ENCODE measurements at regions not wholly inside any gene's neighbourhood (a gene's known extent, or its start where the extent isn't known, plus 50 kb on each side); places are given as distances from the start of the nearest gene placed in this dataset.
"Not testable (repeated sequence)": the region's sequence is repeated elsewhere in the genome, so short reads cannot be mapped to it uniquely, and the experiment has no call there.

DNA sequence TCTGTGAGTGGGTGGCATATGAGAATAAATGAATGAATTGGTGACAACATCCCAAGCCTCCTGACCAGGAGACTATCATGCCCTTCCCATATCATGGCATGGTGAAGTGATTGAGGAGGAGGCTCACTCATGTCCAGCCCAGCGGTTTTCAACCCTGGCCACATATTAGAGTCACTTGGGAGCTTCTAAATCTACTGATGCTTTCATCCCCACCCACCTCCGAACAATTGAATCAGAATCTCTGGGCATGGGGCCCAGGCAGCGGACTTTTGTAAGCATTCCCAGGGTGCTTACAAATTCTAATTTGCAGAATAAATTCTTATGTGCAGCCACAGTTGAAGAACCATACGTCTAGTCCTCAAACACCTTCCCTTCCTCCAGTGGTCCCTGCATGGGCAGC is 81.7 kb upstream of the SEC11C start:
- no peak for DNase-seq (ENCODE audit: low read depth in 2 of 2)

DNA sequence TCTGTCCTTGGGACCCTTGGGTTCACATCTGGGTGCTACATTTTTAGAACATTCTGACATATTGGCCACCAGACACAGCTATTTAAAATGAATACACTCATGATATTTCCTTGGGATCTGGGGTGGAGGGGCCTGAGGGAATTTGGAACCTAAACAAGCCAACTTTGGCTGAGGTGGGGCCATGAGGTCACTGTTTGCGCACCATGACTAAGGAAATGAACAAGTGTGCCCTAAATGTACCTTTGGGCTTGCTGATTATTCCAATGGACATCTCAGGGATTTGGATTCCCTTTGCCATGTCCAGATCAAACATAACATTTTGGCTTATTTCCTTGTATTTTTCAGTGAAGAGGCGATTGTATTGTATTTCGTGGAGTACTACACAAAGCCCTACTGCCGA is 80.5 kb upstream of the SEC11C start:
- DNase-seq (ENCODE audit: low read depth in 2 of 2): no peak

DNA sequence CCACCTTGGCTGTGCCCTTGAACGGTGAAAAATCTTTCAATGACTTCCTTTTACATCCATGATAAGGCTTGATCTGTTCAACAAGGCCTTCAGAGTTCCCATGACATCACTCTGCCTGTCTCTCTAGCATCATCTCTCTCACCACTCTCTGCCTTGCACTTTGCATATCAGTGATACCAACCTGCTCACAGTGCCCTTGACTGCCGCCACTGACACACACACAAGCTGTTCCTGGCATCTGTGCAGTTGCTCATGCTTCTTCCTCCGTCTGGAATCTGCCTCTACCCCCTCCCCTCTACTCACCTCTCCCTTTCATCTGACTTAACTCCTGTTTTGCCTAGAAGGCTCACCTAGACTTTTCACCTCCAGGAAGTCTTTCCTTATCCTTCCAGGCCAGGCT is 79.1 kb upstream of the SEC11C start:
- DNase-seq (ENCODE audit: low read depth in 2 of 2): no peak

DNA sequence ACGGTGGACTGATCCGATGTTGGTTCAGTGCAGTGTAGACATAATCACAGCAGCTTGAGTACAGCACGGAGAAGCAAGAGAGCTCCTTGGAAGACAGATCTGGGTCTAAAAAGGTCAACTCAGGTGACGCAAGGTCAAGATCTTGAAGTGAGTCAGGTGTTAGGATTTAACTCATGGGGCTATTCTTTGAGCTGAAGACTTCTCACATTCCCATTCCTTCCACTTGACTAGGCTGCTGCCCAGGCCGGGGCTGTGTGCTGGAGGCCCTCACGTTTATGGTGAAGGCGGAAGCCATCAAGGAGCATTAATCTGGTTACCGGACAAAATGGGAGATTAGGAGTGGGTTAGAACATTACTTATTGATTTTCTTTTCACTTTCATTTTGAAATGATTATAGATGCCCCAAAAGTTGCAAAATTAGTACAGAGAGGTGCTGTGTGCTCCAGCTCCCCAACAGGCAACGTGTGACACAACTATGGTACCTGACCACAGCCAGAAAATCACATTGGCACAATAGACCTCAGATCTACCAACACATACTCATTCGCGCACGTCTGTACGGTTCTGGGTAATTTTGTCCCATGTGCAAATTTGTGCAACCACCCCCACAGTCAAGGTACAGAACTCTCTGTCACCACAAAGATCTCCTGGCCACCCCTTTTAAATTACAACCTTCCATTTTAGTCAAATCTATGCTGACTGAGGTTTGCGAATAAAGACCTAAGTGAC is 77.6 kb upstream of the SEC11C start:
- no peak for DNase-seq (ENCODE audit: low read depth in 2 of 2)

DNA sequence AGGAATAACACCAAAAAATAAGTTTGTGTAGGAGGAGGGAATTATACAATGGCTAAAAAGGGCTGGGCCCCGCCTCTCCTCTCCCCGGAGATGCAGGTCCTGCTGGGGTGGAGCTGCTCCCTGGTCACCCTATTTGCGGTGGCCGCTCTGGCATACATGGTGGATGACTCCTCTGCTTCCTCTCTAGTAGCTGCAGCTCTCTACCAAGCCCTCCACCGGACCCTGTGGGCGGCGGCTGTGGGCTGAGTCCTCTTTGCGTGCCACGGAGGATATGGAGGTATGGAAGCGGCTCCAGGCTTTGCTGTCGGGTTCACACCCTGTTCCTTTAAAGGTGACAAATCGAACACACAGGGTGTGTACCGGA is 77.1 kb upstream of the SEC11C start:
- DNase-seq (ENCODE audit: low read depth in 2 of 2): no peak

GRCh38 chr18:59063300-59063906 is 76.3 kb upstream of the SEC11C start:
- DNase-seq (ENCODE audit: low read depth in 2 of 2): no peak

DNA sequence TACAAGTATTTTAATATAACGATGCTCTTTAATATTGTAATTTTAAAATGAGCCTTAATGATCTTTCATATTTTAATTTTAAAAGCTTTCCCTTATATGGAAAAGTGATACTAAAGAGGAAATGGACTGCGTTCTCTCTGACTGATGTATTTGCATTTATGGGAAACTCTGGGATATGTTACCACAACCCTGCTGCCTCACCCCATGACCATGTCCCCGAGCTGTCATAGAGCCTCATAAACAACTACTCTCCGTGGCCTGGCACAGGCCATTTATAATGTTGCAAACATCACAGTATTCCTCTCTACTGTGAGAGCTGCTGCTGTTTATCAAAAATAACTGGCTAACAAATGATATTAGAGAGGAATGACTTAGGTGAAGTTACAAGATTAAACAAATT is 75.8 kb upstream of the SEC11C start:
- DNase-seq (ENCODE audit: low read depth in 2 of 2): no peak

GRCh38 chr18:59065684-59066083 is 74.0 kb upstream of the SEC11C start:
- DNase-seq (ENCODE audit: low read depth in 2 of 2): no peak

DNA sequence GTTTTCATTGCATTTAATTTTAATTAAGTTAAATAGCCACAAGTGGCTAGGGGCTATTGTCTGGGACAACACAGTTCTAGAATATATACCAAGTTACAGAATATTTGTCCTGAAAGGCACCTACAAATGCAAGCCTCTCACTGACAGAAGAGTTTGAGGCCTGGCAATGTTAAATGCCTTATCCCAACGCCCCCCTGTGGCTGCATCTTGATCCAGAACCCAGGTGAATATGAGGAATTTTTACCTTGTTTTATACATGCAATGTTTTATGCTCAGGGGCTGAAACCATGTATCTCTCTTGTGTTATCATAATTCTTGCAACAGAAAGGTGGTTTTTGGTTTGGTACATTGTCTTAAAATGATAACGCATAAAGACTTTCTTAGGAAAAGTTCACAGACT is 71.8 kb upstream of the SEC11C start:
- DNase-seq (ENCODE audit: low read depth in 2 of 2): no peak

DNA sequence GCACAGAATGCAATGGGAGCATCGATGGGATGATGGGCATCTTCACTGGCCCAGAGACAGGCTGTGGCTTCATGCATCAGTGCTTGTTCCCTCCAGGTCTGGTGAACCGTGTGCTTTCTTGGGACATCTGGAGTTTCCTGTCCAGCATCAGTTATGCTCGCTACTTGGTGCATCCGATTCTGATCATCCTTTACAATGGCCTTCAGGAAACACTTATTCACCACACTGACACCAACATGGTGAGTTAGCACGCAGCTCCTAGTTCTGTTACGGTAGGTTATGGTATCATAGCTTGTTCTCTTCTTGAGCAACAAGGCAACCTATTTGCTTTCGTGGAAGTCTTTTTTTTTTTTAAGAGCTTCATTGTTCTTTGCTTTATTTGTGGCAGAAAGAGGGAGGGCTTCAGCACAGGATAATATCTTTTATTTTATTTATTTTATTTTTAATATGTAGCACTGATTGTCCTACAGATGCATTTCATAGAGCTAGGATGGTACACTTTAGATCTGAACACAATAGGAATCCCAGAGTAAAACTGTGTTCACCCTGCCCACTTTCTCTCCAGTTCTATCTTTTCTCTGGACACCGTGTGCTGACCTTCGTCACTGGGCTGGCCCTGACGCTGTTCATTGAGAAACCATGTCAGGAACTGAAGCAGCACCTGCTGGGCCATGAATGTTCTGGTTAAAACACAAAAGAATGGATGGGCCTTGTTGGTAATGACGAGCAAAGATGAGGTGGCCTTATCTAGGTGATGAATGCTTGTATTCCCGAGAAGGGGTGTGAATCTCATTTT is 71.2 kb upstream of the SEC11C start:
- DNase-seq (ENCODE audit: low read depth in 2 of 2): no peak

GRCh38 chr18:59070181-59070912 is 69.3 kb upstream of the SEC11C start:
- peak; percentile 41 to 56 for DNase-seq (ENCODE audit: low read depth in 2 of 2)

DNA sequence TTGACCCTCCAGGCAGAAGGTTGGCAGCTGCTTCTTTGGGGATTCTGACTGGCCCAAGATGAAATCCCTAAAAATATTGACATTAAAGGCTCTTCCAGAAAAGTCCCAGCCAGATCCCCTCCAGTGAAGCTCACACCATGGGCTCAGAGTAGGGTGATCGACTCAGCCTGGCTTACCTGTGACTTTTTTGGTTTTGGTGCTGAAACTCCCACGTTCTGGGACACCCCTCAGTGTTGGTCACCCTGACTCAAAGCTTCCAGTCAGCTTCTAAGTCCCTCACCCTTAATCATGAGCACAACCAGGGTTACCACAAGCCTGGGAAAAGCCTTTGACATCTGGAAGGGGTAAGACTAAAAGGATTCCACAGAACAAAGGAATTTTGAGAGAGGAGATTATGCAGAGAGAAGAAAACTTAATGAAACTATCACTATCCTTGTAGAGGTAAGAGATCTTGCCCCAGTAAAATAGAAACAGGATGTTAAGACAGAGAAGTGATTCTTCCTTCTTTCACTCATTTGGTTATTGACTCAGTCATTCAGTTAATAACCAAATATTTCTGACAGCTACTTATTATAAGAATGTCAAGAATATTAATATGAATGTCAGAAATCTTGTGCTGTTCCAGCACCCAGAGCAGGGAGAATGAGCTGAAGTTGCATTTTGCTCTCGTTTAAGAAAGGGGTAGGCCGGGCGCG is 66.8 kb upstream of the SEC11C start:
- DNase-seq (ENCODE audit: low read depth in 2 of 2): no peak

GRCh38 chr18:59075923-59076322 is 63.8 kb upstream of the SEC11C start:
- no peak for DNase-seq (ENCODE audit: low read depth in 2 of 2)

- no peak for DNase-seq (ENCODE audit: low read depth in 2 of 2)
Observed at GRCh38 chr18:59079264-59079663, 60.4 kb upstream of the SEC11C start.

- not testable (repeated sequence) for DNase-seq (ENCODE audit: low read depth in 2 of 2)
Observed at GRCh38 chr18:59079687-59080501, 59.8 kb upstream of the SEC11C start.

DNA sequence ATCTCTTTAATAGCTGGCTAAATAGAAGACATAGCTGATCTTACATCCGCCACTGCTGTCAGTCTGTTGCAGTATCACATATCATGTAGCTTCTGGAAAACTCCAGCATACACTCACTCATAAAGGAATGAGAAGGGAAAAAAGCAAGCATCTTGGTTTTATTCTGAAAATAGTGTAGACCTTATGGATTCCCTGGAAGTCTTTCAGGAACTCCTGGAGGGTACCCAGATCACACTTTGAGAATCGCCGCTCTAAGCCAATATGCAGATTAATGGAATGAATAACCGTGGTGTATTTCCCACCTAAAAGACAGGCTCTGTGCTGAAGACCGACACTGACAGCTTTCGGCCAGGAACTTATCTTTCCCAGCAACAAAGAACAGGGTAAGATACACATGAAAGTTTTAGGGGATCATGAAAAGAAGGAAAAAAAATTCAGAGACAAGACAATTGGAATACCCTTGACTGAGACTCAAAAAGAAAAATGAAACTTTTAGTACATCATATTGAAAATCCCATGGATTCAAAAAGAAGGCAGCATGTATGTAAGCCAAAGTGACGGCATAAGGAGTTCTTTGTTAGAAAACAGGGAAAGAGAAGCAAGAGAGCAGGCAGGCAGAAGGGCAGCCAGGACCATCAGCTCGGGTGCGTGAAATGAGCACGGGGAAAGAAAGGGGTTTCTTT is 56.4 kb upstream of the SEC11C start:
- no peak for DNase-seq (ENCODE audit: low read depth in 2 of 2)

GRCh38 chr18:59085126-59085794 is 54.4 kb upstream of the SEC11C start:
- DNase-seq (ENCODE audit: low read depth in 2 of 2): no peak

- no peak for DNase-seq (ENCODE audit: low read depth in 2 of 2)
Observed at GRCh38 chr18:59085797-59086196, 53.9 kb upstream of the SEC11C start.

GRCh38 chr18:59086522-59086921 is 53.2 kb upstream of the SEC11C start:
- DNase-seq (ENCODE audit: low read depth in 2 of 2): no peak

- no peak for DNase-seq (ENCODE audit: low read depth in 2 of 2)
Observed at GRCh38 chr18:59087391-59087790, 52.3 kb upstream of the SEC11C start.

Data from stimulated activated CD8-positive, alpha-beta memory T cell treated with anti-CD3 and anti-CD28 coated beads, Interleukin-15, amount 100 ng/mL, for 4 hours (primary cell).